ENCODE measurements at regions not wholly inside any gene's neighbourhood (a gene's known extent, or its start where the extent isn't known, plus 50 kb on each side); places are given as distances from the start of the nearest gene placed in this dataset.

GRCh38 chr2:14867853-14868252 lies 235.3 kb downstream of the LRATD1 start:
- H3K79me2 ChIP-seq (ENCODE audit: low read length): no peaks in the 10 kb centered on the region
- H3K36me3 ChIP-seq (replicated peaks; ENCODE audit: low read depth, low read length): peaks cover 38% of the 10 kb centered on the region
- 0 out of 2 replicates have a peak, but pooled peaks cover 3% of the 10 kb centered on the region for H3K27me3 ChIP-seq (ENCODE audit: low read depth, low read length)
- H3K4me2 ChIP-seq (ENCODE audit: low read length): peak overlapping the region; percentile 60
- peaks cover 16% of the 10 kb centered on the region; the same call in 1 of the 2 replicates for H3K9me3 ChIP-seq (ENCODE audit: insufficient read depth, low read length)
- TF ChIP-seq CTCF (IDR thresholded peaks at IDR 0.05; ENCODE audit: low read depth, low read length) (no peak), EZH2phosphoT487 (IDR thresholded peaks at IDR 0.05; ENCODE audit: low read depth) (no peak)
- peak overlapping the region; percentile 49; the same call in 1 of the 2 replicates for H3K9ac ChIP-seq (ENCODE audit: low read length)
- H3K4me1 ChIP-seq (ENCODE audit: low read length): peaks cover 79% of the 10 kb centered on the region
- no peaks in the 10 kb centered on the region for H4K20me1 ChIP-seq (ENCODE audit: insufficient read depth, low read length)
- H3K4me3 ChIP-seq (ENCODE audit: low read length): peak overlapping the region; percentile 21
- H2AFZ ChIP-seq (ENCODE audit: low read depth, low read length): no peak overlapping the region
- peak overlapping the region; percentile 94 for H3K27ac ChIP-seq (ENCODE audit: low read length)

- H4K20me1 ChIP-seq (ENCODE audit: insufficient read depth, low read length): no peaks in the 10 kb centered on the region
- peaks cover 29% of the 10 kb centered on the region for H3K36me3 ChIP-seq (replicated peaks; ENCODE audit: low read depth, low read length)
- peak overlapping the region; percentile 80 for H3K27ac ChIP-seq (ENCODE audit: low read length)
- H3K4me1 ChIP-seq (ENCODE audit: low read length): peaks cover 32% of the 10 kb centered on the region
- H3K9me3 ChIP-seq (ENCODE audit: insufficient read depth, low read length): peaks cover 16% of the 10 kb centered on the region; the same call in 1 of the 2 replicates
- H3K4me2 ChIP-seq (ENCODE audit: low read length): peak overlapping the region; percentile 80
- H3K27me3 ChIP-seq (ENCODE audit: low read depth, low read length): 0 out of 2 replicates have a peak, but pooled peaks cover 3% of the 10 kb centered on the region
- no peaks in the 10 kb centered on the region for H3K79me2 ChIP-seq (ENCODE audit: low read length)
- TF ChIP-seq EZH2phosphoT487 (IDR thresholded peaks at IDR 0.05; ENCODE audit: low read depth) (no peak), CTCF (IDR thresholded peaks at IDR 0.05; ENCODE audit: low read depth, low read length) (no peak)
- peak overlapping the region; percentile 52; the same call in 1 of the 2 replicates for H2AFZ ChIP-seq (ENCODE audit: low read depth, low read length)
- H3K9ac ChIP-seq (ENCODE audit: low read length): peak overlapping the region; percentile 57
- H3K4me3 ChIP-seq (ENCODE audit: low read length): peak overlapping the region; percentile 72
These were observed 240.3 kb downstream of the LRATD1 start for GRCh38 chr2:14872779-14873325.

DNA sequence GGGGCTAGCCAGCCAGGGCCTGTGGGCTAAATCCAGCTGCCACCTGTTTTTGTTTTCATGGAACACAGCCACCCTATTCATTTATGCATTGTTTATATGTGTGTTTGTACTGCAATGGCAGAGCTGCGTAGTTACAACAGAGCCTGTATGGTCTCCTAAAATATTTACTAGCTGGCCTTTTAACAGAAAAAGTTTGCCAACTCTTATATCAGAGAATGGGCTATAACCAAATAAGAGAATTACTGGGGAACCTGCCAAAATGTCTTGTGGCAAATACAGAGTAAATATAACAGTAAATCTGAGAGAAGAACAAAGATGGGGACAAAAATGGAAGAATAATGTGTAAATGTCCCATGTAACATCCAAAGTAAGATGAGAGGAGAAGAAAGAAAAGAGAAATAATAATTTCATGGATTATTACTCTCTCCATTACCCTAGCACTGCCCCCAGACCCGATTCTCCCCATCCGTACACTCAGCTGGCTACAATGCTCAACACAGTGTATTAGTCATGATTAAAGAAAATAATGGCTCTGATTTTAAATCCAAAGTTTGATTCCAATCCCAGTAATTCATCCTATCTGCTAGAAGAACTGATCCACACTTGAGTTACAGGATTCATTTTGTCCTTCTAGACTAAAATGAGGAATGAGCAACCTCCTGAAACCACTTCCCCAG lies 249.3 kb downstream of the LRATD1 start:
- no peaks in the 10 kb centered on the region for H3K9me3 ChIP-seq (ENCODE audit: insufficient read depth, low read length)
- TF ChIP-seq CTCF (IDR thresholded peaks at IDR 0.05; ENCODE audit: low read depth, low read length): no peak
- no peak for TF ChIP-seq EZH2phosphoT487 (IDR thresholded peaks at IDR 0.05; ENCODE audit: low read depth)

DNA sequence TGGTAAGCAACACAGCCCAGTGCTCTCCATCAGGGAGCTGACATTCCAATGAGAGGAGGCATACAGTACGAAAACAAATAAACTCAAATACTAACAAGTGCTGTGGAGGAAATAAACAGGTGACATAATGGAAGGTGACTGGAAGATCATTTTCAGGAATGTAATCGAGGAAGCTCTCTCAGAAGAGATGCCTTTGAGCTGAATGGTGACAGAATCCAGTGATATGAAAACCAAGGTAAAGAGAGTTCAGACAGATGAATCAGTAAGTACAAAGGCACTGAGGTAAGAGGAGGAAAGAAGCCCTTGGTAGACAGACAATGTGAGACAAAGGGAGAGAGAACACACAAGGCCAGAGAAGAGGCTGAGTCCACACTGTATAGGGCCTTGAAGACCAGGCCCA lies 252.1 kb downstream of the LRATD1 start:
- TF ChIP-seq CTCF (IDR thresholded peaks at IDR 0.05; ENCODE audit: low read depth, low read length): no peak
- no peak for TF ChIP-seq EZH2phosphoT487 (IDR thresholded peaks at IDR 0.05; ENCODE audit: low read depth)
- Histone ChIP-seq H3K9me3 (ENCODE audit: insufficient read depth, low read length) (no peaks in the 10 kb centered on the region), H3K36me3 (replicated peaks; ENCODE audit: low read depth, low read length) (no peaks in the 10 kb centered on the region), H3K4me1 (ENCODE audit: low read length) (no peaks in the 10 kb centered on the region), H4K20me1 (ENCODE audit: insufficient read depth, low read length) (no peaks in the 10 kb centered on the region), H2AFZ (ENCODE audit: low read depth, low read length) (no peak overlapping the region), H3K4me3 (ENCODE audit: low read length) (no peak overlapping the region), H3K27ac (ENCODE audit: low read length) (no peak overlapping the region), H3K4me2 (ENCODE audit: low read length) (no peak overlapping the region), H3K27me3 (ENCODE audit: low read depth, low read length) (no peaks in the 10 kb centered on the region), H3K9ac (ENCODE audit: low read length) (no peak overlapping the region), H3K79me2 (ENCODE audit: low read length) (no peaks in the 10 kb centered on the region)

More for the DNA sequence above, 249.3 kb downstream of the LRATD1 start:
- no peaks in the 10 kb centered on the region for H3K36me3 ChIP-seq (replicated peaks; ENCODE audit: low read depth, low read length)
- H3K79me2 ChIP-seq (ENCODE audit: low read length): no peaks in the 10 kb centered on the region
- no peak overlapping the region for H3K9ac ChIP-seq (ENCODE audit: low read length)
- H3K27ac ChIP-seq (ENCODE audit: low read length): no peak overlapping the region
- no peaks in the 10 kb centered on the region for H3K27me3 ChIP-seq (ENCODE audit: low read depth, low read length)
- H3K4me1 ChIP-seq (ENCODE audit: low read length): no peaks in the 10 kb centered on the region
- no peak overlapping the region for H3K4me3 ChIP-seq (ENCODE audit: low read length)
- H2AFZ ChIP-seq (ENCODE audit: low read depth, low read length): no peak overlapping the region
- H4K20me1 ChIP-seq (ENCODE audit: insufficient read depth, low read length): no peaks in the 10 kb centered on the region
- no peak overlapping the region for H3K4me2 ChIP-seq (ENCODE audit: low read length)
